Smooth muscle cell (in vitro differentiated cells): ENCODE measurements at regions not wholly inside any gene's neighbourhood (a gene's known extent, or its start where the extent isn't known, plus 50 kb on each side); places are given as distances from the start of the nearest gene placed in this dataset.
A peak's percentile ranks its signal among the peaks of the same experiment; 100 is the strongest.

Source experiments
- DNase-seq: peaks from one replicate; lab custom pipeline; 2025; ENCODE audit not compliant: unreplicated experiment; lab: John Stamatoyannopoulos, UW
- H2AFZ ChIP-seq: fragments of 200-600 bp; sonication (generic); 2 replicates; pipeline ENCODE4 v1.6.0; 2016; ENCODE audit warnings: antibody characterized with exemption, low read depth, mild to moderate bottlenecking
- H3F3A ChIP-seq: fragments of 200-600 bp; sonication (generic); 2 replicates; pipeline ENCODE4 v1.6.0; 2017; ENCODE audit warnings: antibody characterized with exemption, low read depth
- H3K27ac ChIP-seq: fragments of 200-600 bp; sonication (generic); 2 replicates; pipeline ENCODE4 v1.5.1; 2016; ENCODE audit warnings: low read depth, mild to moderate bottlenecking
- H3K27me3 ChIP-seq: fragments of 200-600 bp; sonication (generic); 2 replicates; pipeline ENCODE4 v1.6.1; 2016; ENCODE audit warnings: low read depth, mild to moderate bottlenecking
- H3K36me3 ChIP-seq: fragments of 200-600 bp; sonication (generic); 2 replicates; pipeline ENCODE4 v1.5.1; 2016; ENCODE audit warnings: low read depth
- H3K4me1 ChIP-seq: fragments of 200-600 bp; sonication (generic); 2 replicates; pipeline ENCODE4 v1.5.1; 2016; ENCODE audit warnings: low read depth
- H3K4me2 ChIP-seq: fragments of 200-600 bp; sonication (generic); 2 replicates; pipeline ENCODE4 v1.6.0; 2016; ENCODE audit warnings: mild to moderate bottlenecking
- H3K4me3 ChIP-seq: fragments of 200-600 bp; sonication (generic); 2 replicates; pipeline ENCODE4 v1.5.1; 2016; ENCODE audit warnings: mild to moderate bottlenecking
- H3K79me2 ChIP-seq: fragments of 200-600 bp; sonication (generic); 2 replicates; pipeline ENCODE4 v1.6.0; 2016; ENCODE audit warnings: low read depth, mild to moderate bottlenecking
- H3K9ac ChIP-seq: fragments of 200-600 bp; sonication (generic); 2 replicates; pipeline ENCODE4 v1.6.0; 2016; ENCODE audit warnings: low read depth
- H3K9me3 ChIP-seq: fragments of 200-600 bp; sonication (generic); replicated peaks from 2 replicates; pipeline ENCODE4 v1.5.1; 2016; ENCODE audit warnings: low read depth
- H4K20me1 ChIP-seq: fragments of 200-600 bp; sonication (generic); 2 replicates; pipeline ENCODE4 v1.6.0; 2016; ENCODE audit warnings: low read depth
- CTCF ChIP-seq: fragments of 200-600 bp; sonication (generic); IDR thresholded peaks from 2 replicates; pipeline ENCODE4 v1.5.1; 2017; ENCODE audit warnings: borderline replicate concordance, mild to moderate bottlenecking, antibody characterized with exemption; ENCODE audit not compliant: insufficient read depth, poor library complexity, severe bottlenecking
- WGBS: methylation state at CpG from one replicate; pipeline ENCODE4 v1.1.7; 2016; ENCODE audit warnings: low lambda C conversion rate; 5-methylcytosine and 5-hydroxymethylcytosine counted together

GRCh38 chr6:111975466-111975865 lies 78.4 kb upstream of the CCN6 start:
- no peak for TF ChIP-seq CTCF
- peaks cover 30% of the 10 kb centered on the region for H3K4me1 ChIP-seq
- peak overlapping the region; percentile 99 for H3K27ac ChIP-seq
- H2AFZ ChIP-seq: no peak overlapping the region
- no peaks in the 10 kb centered on the region for H4K20me1 ChIP-seq
- no peak overlapping the region for H3K4me3 ChIP-seq
- no peaks in the 10 kb centered on the region for H3K9me3 ChIP-seq
- H3K79me2 ChIP-seq: no peaks in the 10 kb centered on the region
- peak overlapping the region; percentile 18 for H3K4me2 ChIP-seq
- no peaks in the 10 kb centered on the region for H3K27me3 ChIP-seq
- WGBS: 33% methylated on average over 6 of the region's 6 CpGs
- H3K9ac ChIP-seq: peak overlapping the region; percentile 95
- DNase-seq: no peak
- no peaks in the 10 kb centered on the region for H3K36me3 ChIP-seq
- H3F3A ChIP-seq: peaks cover 38% of the 10 kb centered on the region

- Histone ChIP-seq H4K20me1 (no peaks in the 10 kb centered on the region), H3K4me1 (peaks cover 29% of the 10 kb centered on the region), H3F3A (peaks cover 33% of the 10 kb centered on the region), H3K27ac (peak overlapping the region; percentile 99), H3K27me3 (no peaks in the 10 kb centered on the region), H3K4me2 (peak overlapping the region; percentile 18), H3K9ac (no peak overlapping the region), H3K79me2 (no peaks in the 10 kb centered on the region), H3K9me3 (no peaks in the 10 kb centered on the region), H3K4me3 (no peak overlapping the region), H3K36me3 (no peaks in the 10 kb centered on the region), H2AFZ (no peak overlapping the region)
- DNase-seq: no peak
- 5% methylated on average over 2 of the region's 2 CpGs for WGBS
- no peak for TF ChIP-seq CTCF
Measured at GRCh38 chr6:111976139-111976538, 77.8 kb upstream of the CCN6 start.

GRCh38 chr6:111978532-111979149 lies 75.3 kb upstream of the CCN6 start:
- 84% methylated on average over 3 of the region's 3 CpGs for WGBS
- H3K9me3 ChIP-seq: no peaks in the 10 kb centered on the region
- H2AFZ ChIP-seq: no peak overlapping the region
- peaks cover 10% of the 10 kb centered on the region for H3K4me1 ChIP-seq
- peaks cover 15% of the 10 kb centered on the region for H3F3A ChIP-seq
- no peaks in the 10 kb centered on the region for H3K27me3 ChIP-seq
- no peaks in the 10 kb centered on the region for H4K20me1 ChIP-seq
- H3K4me2 ChIP-seq: no peak overlapping the region
- no peak overlapping the region for H3K9ac ChIP-seq
- no peaks in the 10 kb centered on the region for H3K36me3 ChIP-seq
- H3K27ac ChIP-seq: peak overlapping the region; percentile 45
- no peaks in the 10 kb centered on the region for H3K79me2 ChIP-seq
- TF ChIP-seq CTCF: no peak
- DNase-seq: no peak
- H3K4me3 ChIP-seq: no peak overlapping the region

GRCh38 chr6:111979633-111980032 lies 74.3 kb upstream of the CCN6 start:
- Histone ChIP-seq H3K4me2 (no peak overlapping the region), H3K9me3 (no peaks in the 10 kb centered on the region), H2AFZ (no peak overlapping the region), H3K4me3 (no peak overlapping the region), H3K36me3 (no peaks in the 10 kb centered on the region), H3K27me3 (no peaks in the 10 kb centered on the region), H4K20me1 (no peaks in the 10 kb centered on the region), H3K27ac (no peak overlapping the region), H3K9ac (no peak overlapping the region), H3K79me2 (no peaks in the 10 kb centered on the region), H3F3A (peaks cover 15% of the 10 kb centered on the region), H3K4me1 (peaks cover 6% of the 10 kb centered on the region)
- TF ChIP-seq CTCF: no peak
- no peak for DNase-seq
- 88% methylated on average over 6 of the region's 6 CpGs for WGBS
